Keratinocyte (primary cell): ENCODE measurements at regions not wholly inside any gene's neighbourhood (a gene's known extent, or its start where the extent isn't known, plus 50 kb on each side); places are given as distances from the start of the nearest gene placed in this dataset.
"Not testable (repeated sequence)": the region's sequence is repeated elsewhere in the genome, so short reads cannot be mapped to it uniquely, and the experiment has no call there.

Source experiments
- DNase-seq: peaks from one replicate; pipeline ENCODE4 v3.0.0-alpha.2; 2011; ENCODE audit warnings: low read depth, missing footprints, low spot score
- FAIRE-seq: peaks from 2 replicates; lab custom pipeline; 2011; peaks lifted over from hg19 to GRCh38; lab: Jason Lieb, UNC
- H2AFZ ChIP-seq: 2 replicates; pipeline ENCODE4 v1.6.0; 2012; ENCODE audit warnings: low read length, control low read depth, inconsistent platforms; ENCODE audit not compliant: control insufficient read depth
- H3K27ac ChIP-seq: 2 replicates; pipeline ENCODE4 v1.5.1; 2011; ENCODE audit warnings: low read length; ENCODE audit not compliant: control insufficient read depth, insufficient read depth
- H3K27me3 ChIP-seq: 3 replicates; pipeline ENCODE4 v1.6.0; 2011; ENCODE audit warnings: low read length; ENCODE audit not compliant: control insufficient read depth, insufficient read depth; ENCODE audit errors: extremely low read depth
- H3K36me3 ChIP-seq, 2 experiments: 2 replicates in 1 of 2; 3 replicates in 1 of 2; pipeline ENCODE4 v1.5.1; 2011; ENCODE audit warnings: low read length in 2 of 2, mild to moderate bottlenecking in 1 of 2; ENCODE audit not compliant: control insufficient read depth in 2 of 2, insufficient read depth in 2 of 2; ENCODE audit errors: extremely low read depth in 1 of 2
- H3K4me1 ChIP-seq: 3 replicates; pipeline ENCODE4 v1.5.1; 2011; ENCODE audit warnings: low read length; ENCODE audit not compliant: control insufficient read depth, insufficient read depth; ENCODE audit errors: extremely low read depth
- H3K4me2 ChIP-seq: 3 replicates; pipeline ENCODE4 v1.6.0; 2011; ENCODE audit warnings: low read depth, low read length; ENCODE audit not compliant: control insufficient read depth, insufficient read depth; ENCODE audit errors: extremely low read depth
- H3K4me3 ChIP-seq, 3 experiments: fragments of 200-600 bp in 1 of 3; sonication (generic) in 1 of 3; 2 replicates in 2 of 3; 3 replicates in 1 of 3; pipeline ENCODE4 v1.5.1; 2011 to 2016; ENCODE audit warnings: low read length in 3 of 3, mild to moderate bottlenecking in 3 of 3, control low read depth in 2 of 3, inconsistent platforms in 1 of 3, low read depth in 1 of 3, mixed read lengths in 1 of 3, mixed run types in 1 of 3, moderate library complexity in 1 of 3; ENCODE audit not compliant: control insufficient read depth in 2 of 3, insufficient read depth in 2 of 3; ENCODE audit errors: extremely low read depth in 1 of 3
- H3K79me2 ChIP-seq: 2 replicates; pipeline ENCODE4 v1.6.0; 2012; ENCODE audit warnings: low read length; ENCODE audit not compliant: control insufficient read depth, insufficient read depth
- H3K9ac ChIP-seq: 3 replicates; pipeline ENCODE4 v1.6.0; 2011; ENCODE audit warnings: low read length; ENCODE audit not compliant: control insufficient read depth, insufficient read depth; ENCODE audit errors: extremely low read depth
- H3K9me1 ChIP-seq: 3 replicates; pipeline ENCODE4 v1.6.0; 2011; ENCODE audit warnings: low read length; ENCODE audit not compliant: control insufficient read depth, insufficient read depth; ENCODE audit errors: extremely low read depth
- H3K9me3 ChIP-seq: 2 replicates; pipeline ENCODE4 v1.5.1; 2012; ENCODE audit warnings: low read depth, low read length; ENCODE audit not compliant: control insufficient read depth
- H4K20me1 ChIP-seq: 3 replicates; pipeline ENCODE4 v1.6.0; 2011; ENCODE audit warnings: low read length; ENCODE audit not compliant: control insufficient read depth, insufficient read depth; ENCODE audit errors: extremely low read depth
- EZH2 ChIP-seq: IDR thresholded peaks from one replicate; pipeline ENCODE4 v1.6.1; 2012; ENCODE audit warnings: inconsistent platforms, mild to moderate bottlenecking, low read length, moderate library complexity
- dilution Hi-C: fragments of 300-500 bp; cut with MboI; formaldehyde crosslinking; loops from one replicate; pipeline ENCODE4 v1.7.0; 2020; ENCODE audit warnings: low sequenced_read_pairs; ENCODE audit not compliant: extremely low pct_ligation_motif_present
- TF ChIP-seq, protein P1 (sequence below), 3 experiments: IDR thresholded peaks in 1 of 3; conservative IDR thresholded peaks in 1 of 3; optimal IDR thresholded peaks in 1 of 3; 2 replicates in 2 of 3; 3 replicates in 1 of 3; pipeline versions ENCODE3 to v1.5.1; 2011; ENCODE audit warnings: low read length in 3 of 3, mild to moderate bottlenecking in 3 of 3, moderate library complexity in 2 of 3, control low read depth in 1 of 3, inconsistent platforms in 1 of 3; ENCODE audit not compliant: insufficient read depth in 2 of 3; ENCODE audit errors: extremely low read depth in 1 of 3

DNA sequence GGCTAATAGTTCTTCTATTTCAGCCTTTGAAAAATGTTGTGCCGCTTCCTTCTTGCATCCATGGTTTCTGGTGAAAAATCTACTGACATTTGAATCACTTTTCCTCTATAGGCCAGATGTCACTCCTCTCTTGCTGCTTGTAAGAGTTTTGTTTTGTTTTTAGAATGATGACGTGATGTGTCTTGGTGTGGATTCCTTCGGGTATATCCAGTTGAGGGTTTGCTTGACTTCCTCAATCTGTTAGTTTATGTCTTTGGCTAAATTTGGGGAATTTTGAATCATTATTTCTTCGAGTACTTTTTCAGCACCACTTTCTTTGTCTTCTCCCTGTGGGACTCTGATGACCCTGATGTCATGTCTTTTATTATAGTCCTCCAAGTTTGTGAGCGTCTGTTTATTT lies 175.5 kb downstream of the MYLK4 start:
- H4K20me1 ChIP-seq = no peaks in the 10 kb centered on the region
- FAIRE-seq (no peak), DNase-seq (no peak)
- no peak overlapping the region for H3K27ac ChIP-seq
- H3K9me1 ChIP-seq = no peaks in the 10 kb centered on the region
- TF ChIP-seq EZH2 = no peak
- TF ChIP-seq, protein P1, sequence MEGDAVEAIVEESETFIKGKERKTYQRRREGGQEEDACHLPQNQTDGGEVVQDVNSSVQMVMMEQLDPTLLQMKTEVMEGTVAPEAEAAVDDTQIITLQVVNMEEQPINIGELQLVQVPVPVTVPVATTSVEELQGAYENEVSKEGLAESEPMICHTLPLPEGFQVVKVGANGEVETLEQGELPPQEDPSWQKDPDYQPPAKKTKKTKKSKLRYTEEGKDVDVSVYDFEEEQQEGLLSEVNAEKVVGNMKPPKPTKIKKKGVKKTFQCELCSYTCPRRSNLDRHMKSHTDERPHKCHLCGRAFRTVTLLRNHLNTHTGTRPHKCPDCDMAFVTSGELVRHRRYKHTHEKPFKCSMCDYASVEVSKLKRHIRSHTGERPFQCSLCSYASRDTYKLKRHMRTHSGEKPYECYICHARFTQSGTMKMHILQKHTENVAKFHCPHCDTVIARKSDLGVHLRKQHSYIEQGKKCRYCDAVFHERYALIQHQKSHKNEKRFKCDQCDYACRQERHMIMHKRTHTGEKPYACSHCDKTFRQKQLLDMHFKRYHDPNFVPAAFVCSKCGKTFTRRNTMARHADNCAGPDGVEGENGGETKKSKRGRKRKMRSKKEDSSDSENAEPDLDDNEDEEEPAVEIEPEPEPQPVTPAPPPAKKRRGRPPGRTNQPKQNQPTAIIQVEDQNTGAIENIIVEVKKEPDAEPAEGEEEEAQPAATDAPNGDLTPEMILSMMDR (optimal IDR thresholded peaks at IDR 0.05 in 1 of 3, IDR thresholded peaks at IDR 0.05 in 1 of 3, conservative IDR thresholded peaks at IDR 0.05 in 1 of 3; ENCODE audit: extremely low read depth in 1 of 3, insufficient read depth in 2 of 3, low read length in 3 of 3) = no peak
- no peaks in the 10 kb centered on the region for H3K9me3 ChIP-seq
- H3K36me3 ChIP-seq = no peaks in the 10 kb centered on the region
- no peaks in the 10 kb centered on the region for H3K27me3 ChIP-seq
- no peak overlapping the region for H3K9ac ChIP-seq
- H2AFZ ChIP-seq = no peak overlapping the region
- H3K4me3 ChIP-seq = no peak overlapping the region
- H3K79me2 ChIP-seq = no peaks in the 10 kb centered on the region
- dilution Hi-C loops = no loop called here
- H3K4me1 ChIP-seq = peaks cover 16% of the 10 kb centered on the region
- H3K4me2 ChIP-seq = no peak overlapping the region

DNA sequence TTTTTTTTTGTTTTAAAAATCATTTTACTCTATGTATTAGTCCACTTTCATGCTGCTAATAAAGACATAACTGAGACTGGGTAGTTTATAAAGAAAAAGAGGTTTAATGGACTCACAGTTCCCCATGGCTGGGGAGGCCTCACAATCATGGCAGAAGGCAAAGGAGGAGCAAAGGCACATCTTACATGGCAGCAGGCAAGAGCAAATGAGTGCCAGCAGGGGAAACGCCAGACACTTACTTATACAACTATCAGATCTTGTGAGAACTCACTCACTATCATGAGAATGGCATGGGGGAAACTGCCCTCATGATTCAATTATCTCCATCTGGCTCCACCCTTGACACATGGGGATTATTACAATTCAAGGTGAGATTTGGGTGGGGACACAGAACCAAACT lies 181.3 kb downstream of the MYLK4 start:
- H3K4me1 ChIP-seq, H3K79me2 ChIP-seq, H2AFZ ChIP-seq, H3K9me3 ChIP-seq, FAIRE-seq, H3K9me1 ChIP-seq, H3K4me3 ChIP-seq, H3K36me3 ChIP-seq, DNase-seq, H3K27ac ChIP-seq, H3K4me2 ChIP-seq, dilution Hi-C loops, H3K27me3 ChIP-seq, H4K20me1 ChIP-seq, H3K9ac ChIP-seq: not testable (repeated sequence)

DNA sequence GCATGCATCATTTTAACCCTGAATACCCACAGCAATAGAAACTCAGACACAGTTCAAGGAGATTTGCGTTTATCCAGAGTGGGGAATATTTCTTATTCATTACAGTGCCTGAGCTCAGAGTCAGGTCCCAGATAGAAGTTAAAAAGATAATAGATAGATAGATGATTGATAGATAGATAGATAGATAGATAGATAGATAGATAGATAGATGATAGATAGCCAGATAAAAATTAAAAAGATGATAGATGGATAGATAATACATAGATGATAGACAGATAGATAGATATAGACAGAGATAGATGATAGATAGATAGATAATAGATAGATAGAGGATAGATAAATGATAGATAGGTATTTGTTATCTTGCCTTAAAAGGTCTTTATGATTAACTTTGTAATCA lies 184.7 kb downstream of the MYLK4 start:
- TF ChIP-seq EZH2 = no peak
- TF ChIP-seq, protein P1 (optimal IDR thresholded peaks at IDR 0.05 in 1 of 3, IDR thresholded peaks at IDR 0.05 in 1 of 3, conservative IDR thresholded peaks at IDR 0.05 in 1 of 3; ENCODE audit: extremely low read depth in 1 of 3, insufficient read depth in 2 of 3, low read length in 3 of 3) = no peak
- H3K4me3 ChIP-seq = no peak overlapping the region
- dilution Hi-C loops = no loop called here
- H3K4me2 ChIP-seq = no peak overlapping the region
- no peak for DNase-seq
- H3K9ac ChIP-seq = no peak overlapping the region
- H3K27ac ChIP-seq = no peak overlapping the region
- H3K9me3 ChIP-seq = no peaks in the 10 kb centered on the region
- H3K36me3 ChIP-seq = no peaks in the 10 kb centered on the region
- H4K20me1 ChIP-seq = no peaks in the 10 kb centered on the region
- H3K79me2 ChIP-seq = no peaks in the 10 kb centered on the region
- no peaks in the 10 kb centered on the region for H3K9me1 ChIP-seq
- no peak overlapping the region for H2AFZ ChIP-seq
- H3K27me3 ChIP-seq = no peaks in the 10 kb centered on the region
- no peaks in the 10 kb centered on the region for H3K4me1 ChIP-seq
- FAIRE-seq = no peak
